Kidney (tissue), 13 donors: ENCODE measurements at regions not wholly inside any gene's neighbourhood (a gene's known extent, or its start where the extent isn't known, plus 50 kb on each side); places are given as distances from the start of the nearest gene placed in this dataset.

Experiments used
- DNase-seq, 5 donors: peaks; one replicate each; pipeline ENCODE4 v3.0.0-alpha.2; 2013 to 2020
- FAIRE-seq: peaks from 2 replicates; lab custom pipeline; 2012; peaks lifted over from hg19 to GRCh38; lab: Jason Lieb, UNC
- H3K27ac ChIP-seq, 2 donors: one replicate each; pipeline ENCODE4 v1.7.0; 2013; ENCODE audit warnings: low read depth in 2 of 2, low read length in 2 of 2, inconsistent platforms in 1 of 2
- H3K27me3 ChIP-seq: one replicate; pipeline ENCODE4 v1.7.1; 2013; ENCODE audit warnings: low read length, inconsistent platforms; ENCODE audit not compliant: control insufficient read depth, insufficient read depth
- H3K36me3 ChIP-seq, 3 donors: one replicate each; pipeline versions ENCODE4 v1.7.0 to v1.7.1; 2013; ENCODE audit warnings: low read length in 3 of 3, control low read depth in 1 of 3, inconsistent platforms in 1 of 3; ENCODE audit not compliant: insufficient read depth in 3 of 3, control insufficient read depth in 2 of 3
- H3K4me1 ChIP-seq, 3 donors: one replicate each; pipeline versions ENCODE4 v1.7.0 to v1.7.1; 2013; ENCODE audit warnings: low read length in 3 of 3, inconsistent platforms in 1 of 3, low read depth in 1 of 3; ENCODE audit not compliant: control insufficient read depth in 2 of 3, insufficient read depth in 2 of 3
- H3K4me3 ChIP-seq, 3 donors: one replicate each; pipeline versions ENCODE4 v1.7.0 to v1.8.1; 2013; ENCODE audit warnings: low read length in 3 of 3, control low read depth in 1 of 3, inconsistent platforms in 1 of 3
- H3K9ac ChIP-seq, 3 donors: one replicate each; pipeline versions ENCODE4 v1.7.0 to v1.7.1; 2013; ENCODE audit warnings: low read length in 3 of 3, control low read depth in 1 of 3, inconsistent platforms in 1 of 3
- H3K9me3 ChIP-seq, 3 donors: one replicate each; pipeline versions ENCODE4 v1.7.0 to v1.7.1; 2013; ENCODE audit warnings: low read length in 3 of 3, control low read depth in 1 of 3, inconsistent platforms in 1 of 3; ENCODE audit not compliant: control insufficient read depth in 2 of 3, insufficient read depth in 1 of 3
- intact Hi-C: fragments of 100-400 bp; cut with DNase I; formaldehyde crosslinking; loops from one replicate; pipeline ENCODE4 v1.11.1; 2022
- TF ChIP-seq, protein P1 (sequence below): IDR thresholded peaks from 3 replicates; pipeline ENCODE4 v1.5.1; 2012; ENCODE audit warnings: mild to moderate bottlenecking, moderate library complexity, borderline replicate concordance; ENCODE audit not compliant: insufficient read depth; ENCODE audit errors: extremely low read depth
- donor health status: control.
- donor health status: control.
- donor health status: control.
- donor health status: control.
- donor health status: control.
- donor health status: DM: yes; HTN: yes; CAD: no.
- donor health status: Normal renal cell carcinoma (clear cell type).

DNA sequence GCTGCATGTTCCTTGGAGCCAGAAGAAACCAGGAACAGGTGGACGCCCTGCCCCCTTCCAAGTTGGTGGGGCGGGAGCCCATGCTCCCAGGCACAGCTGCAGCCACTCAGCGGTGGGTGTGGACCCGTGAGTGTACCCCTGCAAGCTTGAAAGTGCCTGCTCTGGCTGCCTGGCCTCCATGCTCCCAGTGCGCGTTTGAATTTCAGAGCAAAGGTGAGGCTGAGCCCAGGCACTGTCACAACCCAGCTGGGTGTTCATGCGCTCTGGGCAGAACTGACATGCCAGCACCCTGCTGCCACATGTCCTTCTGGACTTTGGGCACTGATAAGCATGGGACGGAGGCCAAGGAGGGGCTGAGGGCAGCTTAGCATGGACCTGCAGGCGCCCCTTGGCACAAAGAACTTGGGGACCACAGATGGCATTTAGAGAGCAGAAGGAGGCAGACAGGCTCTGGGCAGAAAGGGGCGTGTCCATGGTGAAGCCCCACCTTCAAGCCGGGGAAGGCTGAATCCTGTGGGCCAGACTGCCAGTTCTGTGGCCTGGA is 402.0 kb upstream of the NRG3 start:
- no peaks in the 10 kb centered on the region for H3K27me3 ChIP-seq
- H3K27ac ChIP-seq = no peak overlapping the region
- FAIRE-seq = no peak
- intact Hi-C loops = no loop called here
- H3K4me1 ChIP-seq = no peaks in the 10 kb centered on the region
- H3K9ac ChIP-seq = no peak overlapping the region
- TF ChIP-seq, protein P1, sequence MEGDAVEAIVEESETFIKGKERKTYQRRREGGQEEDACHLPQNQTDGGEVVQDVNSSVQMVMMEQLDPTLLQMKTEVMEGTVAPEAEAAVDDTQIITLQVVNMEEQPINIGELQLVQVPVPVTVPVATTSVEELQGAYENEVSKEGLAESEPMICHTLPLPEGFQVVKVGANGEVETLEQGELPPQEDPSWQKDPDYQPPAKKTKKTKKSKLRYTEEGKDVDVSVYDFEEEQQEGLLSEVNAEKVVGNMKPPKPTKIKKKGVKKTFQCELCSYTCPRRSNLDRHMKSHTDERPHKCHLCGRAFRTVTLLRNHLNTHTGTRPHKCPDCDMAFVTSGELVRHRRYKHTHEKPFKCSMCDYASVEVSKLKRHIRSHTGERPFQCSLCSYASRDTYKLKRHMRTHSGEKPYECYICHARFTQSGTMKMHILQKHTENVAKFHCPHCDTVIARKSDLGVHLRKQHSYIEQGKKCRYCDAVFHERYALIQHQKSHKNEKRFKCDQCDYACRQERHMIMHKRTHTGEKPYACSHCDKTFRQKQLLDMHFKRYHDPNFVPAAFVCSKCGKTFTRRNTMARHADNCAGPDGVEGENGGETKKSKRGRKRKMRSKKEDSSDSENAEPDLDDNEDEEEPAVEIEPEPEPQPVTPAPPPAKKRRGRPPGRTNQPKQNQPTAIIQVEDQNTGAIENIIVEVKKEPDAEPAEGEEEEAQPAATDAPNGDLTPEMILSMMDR = no peak
- H3K9me3 ChIP-seq = peaks cover 0 to 3% (median 0%) of the 10 kb centered on the region in 3 donors
- no peak for DNase-seq
- no peaks in the 10 kb centered on the region for H3K36me3 ChIP-seq
- H3K4me3 ChIP-seq = no peak overlapping the region

DNA sequence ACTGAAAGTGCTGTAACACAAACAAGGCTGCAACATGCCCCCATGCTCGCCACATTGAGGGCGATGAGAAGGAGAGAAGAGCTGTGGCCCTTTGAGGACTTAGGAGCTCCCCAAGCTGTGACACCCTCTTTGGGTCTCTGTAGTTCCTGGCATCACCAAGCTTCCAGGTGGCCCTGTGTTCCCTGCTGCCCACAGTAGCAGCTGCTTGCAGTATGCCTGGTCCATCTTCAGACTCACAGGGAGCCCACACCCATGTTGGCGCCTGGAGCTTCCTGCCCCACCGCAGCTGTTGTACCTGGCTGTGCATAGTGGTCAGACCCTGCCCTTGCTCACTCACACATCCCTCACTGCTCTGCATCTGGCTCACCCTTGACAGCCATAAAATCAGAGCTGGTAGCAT is 401.2 kb upstream of the NRG3 start:
- Histone ChIP-seq H3K4me1 (no peaks in the 10 kb centered on the region), H3K36me3 (no peaks in the 10 kb centered on the region), H3K9me3 (no peaks in the 10 kb centered on the region), H3K4me3 (no peak overlapping the region), H3K9ac (no peak overlapping the region), H3K27ac (no peak overlapping the region), H3K27me3 (no peaks in the 10 kb centered on the region)
- intact Hi-C loops = no loop called here
- DNase-seq = no peak
- TF ChIP-seq, protein P1 = no peak
- no peak for FAIRE-seq

DNA sequence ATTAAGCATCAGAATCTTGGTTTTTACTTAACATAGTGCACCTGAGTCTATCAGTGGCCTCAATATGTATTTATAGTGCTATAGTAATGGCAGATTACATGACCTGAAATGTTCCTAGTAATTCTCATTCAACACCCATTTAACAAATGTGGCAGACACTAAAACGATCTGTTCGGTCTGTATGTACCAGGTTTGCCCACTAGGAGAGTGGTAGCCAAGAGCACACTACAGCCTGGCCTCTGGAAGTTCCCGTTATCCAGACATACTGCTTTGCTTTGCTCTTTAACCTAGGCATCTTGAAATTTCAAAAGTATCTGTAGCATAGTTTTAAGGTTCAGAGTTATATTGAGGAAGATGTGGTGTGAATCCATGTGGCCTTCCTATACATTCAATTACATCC is 395.7 kb upstream of the NRG3 start:
- TF ChIP-seq, protein P1 = no peak
- no peak overlapping the region for H3K27ac ChIP-seq
- no peaks in the 10 kb centered on the region for H3K36me3 ChIP-seq
- FAIRE-seq (no peak), DNase-seq (no peak)
- no peaks in the 10 kb centered on the region for H3K27me3 ChIP-seq
- H3K4me1 ChIP-seq = no peaks in the 10 kb centered on the region
- H3K4me3 ChIP-seq = no peak overlapping the region
- no peaks in the 10 kb centered on the region for H3K9me3 ChIP-seq
- intact Hi-C loops = no loop called here
- no peak overlapping the region for H3K9ac ChIP-seq

DNA sequence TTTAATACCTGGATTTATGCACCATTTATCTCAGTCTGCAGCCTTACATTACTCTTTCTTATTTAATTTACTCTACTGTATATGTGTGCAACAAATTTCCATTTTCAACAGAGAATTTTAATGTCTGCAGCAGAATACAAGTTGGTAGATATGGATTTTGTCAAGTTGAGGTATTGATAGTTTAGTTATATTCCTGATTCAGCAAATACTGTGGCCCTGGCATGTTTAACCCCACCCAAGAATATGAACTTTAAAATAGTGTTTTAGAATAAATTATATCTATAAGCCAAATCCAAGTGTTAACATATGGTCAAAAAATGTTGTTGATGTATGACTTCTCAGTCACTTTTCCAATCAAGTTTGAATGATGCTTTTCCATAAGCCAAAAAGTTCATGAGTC is 378.4 kb upstream of the NRG3 start:
- no peak overlapping the region for H3K27ac ChIP-seq
- no peak overlapping the region for H3K4me3 ChIP-seq
- no peak for DNase-seq
- no peak for FAIRE-seq
- H3K36me3 ChIP-seq = no peaks in the 10 kb centered on the region
- TF ChIP-seq, protein P1 = no peak
- H3K9me3 ChIP-seq = no peaks in the 10 kb centered on the region
- no peaks in the 10 kb centered on the region for H3K27me3 ChIP-seq
- no peaks in the 10 kb centered on the region for H3K4me1 ChIP-seq
- H3K9ac ChIP-seq = no peak overlapping the region
- intact Hi-C loops = no loop called here
